ENCODE measurements at regions not wholly inside any gene's neighbourhood (a gene's known extent, or its start where the extent isn't known, plus 50 kb on each side); places are given as distances from the start of the nearest gene placed in this dataset.

GRCh38 chr2:57558312-57558711 is 488.3 kb upstream of the VRK2 start:
- TF ChIP-seq, protein P1, sequence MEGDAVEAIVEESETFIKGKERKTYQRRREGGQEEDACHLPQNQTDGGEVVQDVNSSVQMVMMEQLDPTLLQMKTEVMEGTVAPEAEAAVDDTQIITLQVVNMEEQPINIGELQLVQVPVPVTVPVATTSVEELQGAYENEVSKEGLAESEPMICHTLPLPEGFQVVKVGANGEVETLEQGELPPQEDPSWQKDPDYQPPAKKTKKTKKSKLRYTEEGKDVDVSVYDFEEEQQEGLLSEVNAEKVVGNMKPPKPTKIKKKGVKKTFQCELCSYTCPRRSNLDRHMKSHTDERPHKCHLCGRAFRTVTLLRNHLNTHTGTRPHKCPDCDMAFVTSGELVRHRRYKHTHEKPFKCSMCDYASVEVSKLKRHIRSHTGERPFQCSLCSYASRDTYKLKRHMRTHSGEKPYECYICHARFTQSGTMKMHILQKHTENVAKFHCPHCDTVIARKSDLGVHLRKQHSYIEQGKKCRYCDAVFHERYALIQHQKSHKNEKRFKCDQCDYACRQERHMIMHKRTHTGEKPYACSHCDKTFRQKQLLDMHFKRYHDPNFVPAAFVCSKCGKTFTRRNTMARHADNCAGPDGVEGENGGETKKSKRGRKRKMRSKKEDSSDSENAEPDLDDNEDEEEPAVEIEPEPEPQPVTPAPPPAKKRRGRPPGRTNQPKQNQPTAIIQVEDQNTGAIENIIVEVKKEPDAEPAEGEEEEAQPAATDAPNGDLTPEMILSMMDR (conservative IDR thresholded peaks at IDR 0.05; ENCODE audit: low read depth, low read length), result no peak
- no peak for TF ChIP-seq EZH2 (IDR thresholded peaks at IDR 0.05; ENCODE audit: low read length, unreplicated experiment)
